GM23338 (cell line): ENCODE measurements at regions not wholly inside any gene's neighbourhood (a gene's known extent, or its start where the extent isn't known, plus 50 kb on each side); places are given as distances from the start of the nearest gene placed in this dataset.

ENCODE experiments used
- ATAC-seq: fragments of 200-7000 bp; cut with Tn5 transposase; 3 replicates; pipeline ENCODE4 v1.9.1; 2020
- DNase-seq: peaks from one replicate; pipeline ENCODE4 v3.0.0-alpha.2; 2015; ENCODE audit warnings: low spot score
- H2AFZ ChIP-seq: fragments of 200-600 bp; sonication (generic); 2 replicates; pipeline ENCODE4 v1.8.0; 2016; ENCODE audit warnings: antibody characterized with exemption, mild to moderate bottlenecking, moderate library complexity
- H3F3A ChIP-seq: fragments of 200-600 bp; sonication (generic); replicated peaks from 2 replicates; pipeline ENCODE4 v1.8.0; 2017; ENCODE audit warnings: antibody characterized with exemption, mixed run types, low read depth
- H3K27ac ChIP-seq: fragments of 200-600 bp; sonication (generic); 2 replicates; pipeline ENCODE4 v1.6.1; 2016; ENCODE audit warnings: low read depth
- H3K27me3 ChIP-seq: fragments of 200-600 bp; sonication (generic); 2 replicates; pipeline ENCODE4 v1.8.0; 2016; ENCODE audit warnings: mild to moderate bottlenecking, mixed run types, moderate library complexity; ENCODE audit not compliant: insufficient read depth
- H3K36me3 ChIP-seq: fragments of 200-600 bp; sonication (generic); 2 replicates; pipeline ENCODE4 v1.8.0; 2016; ENCODE audit warnings: mild to moderate bottlenecking; ENCODE audit not compliant: insufficient read depth
- H3K4me1 ChIP-seq: fragments of 200-600 bp; sonication (generic); 2 replicates; pipeline ENCODE4 v1.8.0; 2016; ENCODE audit warnings: mild to moderate bottlenecking, moderate library complexity; ENCODE audit not compliant: insufficient read depth
- H3K4me2 ChIP-seq: fragments of 200-600 bp; sonication (generic); 2 replicates; pipeline ENCODE4 v1.7.1; 2017; ENCODE audit warnings: mixed run types
- H3K4me3 ChIP-seq: fragments of 200-600 bp; sonication (generic); 2 replicates; pipeline ENCODE4 v1.6.1; 2016; ENCODE audit warnings: mixed run types
- H3K79me2 ChIP-seq: fragments of 200-600 bp; sonication (generic); replicated peaks from 2 replicates; pipeline ENCODE4 v1.8.0; 2017; ENCODE audit warnings: mild to moderate bottlenecking; ENCODE audit not compliant: insufficient read depth
- H3K9me2 ChIP-seq: fragments of 200-600 bp; sonication (generic); 2 replicates; pipeline ENCODE4 v1.8.0; 2017; ENCODE audit not compliant: insufficient read depth
- H4K20me1 ChIP-seq: fragments of 200-600 bp; sonication (generic); replicated peaks from 2 replicates; pipeline ENCODE4 v1.8.0; 2017; ENCODE audit warnings: mild to moderate bottlenecking; ENCODE audit not compliant: insufficient read depth
- H3K27ac Mint-ChIP-seq: 2 replicates; pipeline ENCODE4 v1.8.0; 2020; ENCODE audit warnings: inconsistent platforms, mild to moderate bottlenecking, moderate library complexity, mixed read lengths
- H3K27me3 Mint-ChIP-seq: 3 replicates; pipeline ENCODE4 v1.8.0; 2022; ENCODE audit warnings: low read depth, mild to moderate bottlenecking, moderate library complexity, mixed read lengths, inconsistent platforms; ENCODE audit not compliant: insufficient read depth, poor library complexity
- H3K36me3 Mint-ChIP-seq: 3 replicates; pipeline ENCODE4 v1.8.0; 2021; ENCODE audit warnings: low read depth, mild to moderate bottlenecking, inconsistent platforms, moderate library complexity, mixed read lengths
- H3K4me1 Mint-ChIP-seq: 3 replicates; pipeline ENCODE4 v1.8.0; 2020; ENCODE audit warnings: mild to moderate bottlenecking, inconsistent platforms, mixed read lengths
- H3K4me3 Mint-ChIP-seq: 3 replicates; pipeline ENCODE4 v1.8.0; 2021; ENCODE audit warnings: moderate library complexity, mild to moderate bottlenecking, inconsistent platforms, mixed read lengths
- H3K9me3 Mint-ChIP-seq: 3 replicates; pipeline ENCODE4 v1.8.0; 2020; ENCODE audit warnings: moderate library complexity, mild to moderate bottlenecking, inconsistent platforms, mixed read lengths
- CTCF ChIP-seq, 2 experiments: fragments of 200-600 bp in 1 of 2; sonication (generic) in 1 of 2; conservative IDR thresholded peaks; 2 replicates each; pipeline versions ENCODE4 v1.5.1 to v1.6.1; 2016 to 2017; ENCODE audit warnings: antibody characterized with exemption in 2 of 2, low read depth in 2 of 2, mild to moderate bottlenecking in 2 of 2, moderate library complexity in 1 of 2
- EZH2phosphoT487 ChIP-seq: fragments of 200-600 bp; sonication (generic); IDR thresholded peaks from one replicate; pipeline ENCODE4 v1.8.1; 2018; ENCODE audit warnings: antibody characterized with exemption; ENCODE audit not compliant: unreplicated experiment
- NANOG ChIP-seq: IDR thresholded peaks from 2 replicates; pipeline ENCODE4 v1.6.1; 2016; ENCODE audit warnings: antibody characterized with exemption, borderline replicate concordance
- POLR2AphosphoS5 ChIP-seq: IDR thresholded peaks from 2 replicates; pipeline ENCODE4 v1.6.1; 2016; ENCODE audit warnings: antibody characterized with exemption, low read depth
- STAT1 ChIP-seq: IDR thresholded peaks from one replicate; pipeline ENCODE4 v1.6.1; 2016; ENCODE audit warnings: antibody characterized with exemption; ENCODE audit not compliant: unreplicated experiment
- ZNF462 ChIP-seq: fragments of 250-450 bp; sonication (Bioruptor Pico); IDR thresholded peaks from 2 replicates; pipeline ENCODE4 v1.5.0; 2020; ENCODE audit warnings: mild to moderate bottlenecking, moderate library complexity

- no peak for TF ChIP-seq ZNF462 (CRISPR knock-in tag)
Observed at GRCh38 chr4:110837896-110838450, 215.1 kb upstream of the PITX2 start (continued).

- H3K4me1 Mint-ChIP-seq = peaks cover 5% of the 10 kb centered on the region; the same call in 2 of the 3 replicates
- Histone ChIP-seq H2AFZ (no peak overlapping the region), H3K9me2 (no peaks in the 10 kb centered on the region), H3K4me2 (no peak overlapping the region), H3K27me3 (no peaks in the 10 kb centered on the region), H3K4me1 (no peaks in the 10 kb centered on the region), H4K20me1 (no peaks in the 10 kb centered on the region), H3K27ac (no peak overlapping the region), H3K36me3 (no peaks in the 10 kb centered on the region), H3K4me3 (no peak overlapping the region), H3F3A (no peaks in the 10 kb centered on the region), H3K79me2 (no peaks in the 10 kb centered on the region)
- H3K27ac Mint-ChIP-seq = no peak overlapping the region
- no peaks in the 10 kb centered on the region for H3K9me3 Mint-ChIP-seq
- ATAC-seq (no peak), DNase-seq (no peak)
- no peak overlapping the region for H3K4me3 Mint-ChIP-seq
- no peaks in the 10 kb centered on the region for H3K36me3 Mint-ChIP-seq
- peaks cover 6% of the 10 kb centered on the region for H3K27me3 Mint-ChIP-seq
- no peak for TF ChIP-seq EZH2phosphoT487
- TF ChIP-seq POLR2AphosphoS5 = no peak
- no peak for TF ChIP-seq NANOG
- no peak for TF ChIP-seq STAT1
- no peak for TF ChIP-seq ZNF462 (CRISPR knock-in tag)
- TF ChIP-seq CTCF (conservative IDR thresholded peaks at IDR 0.05; ENCODE audit: low read depth in 2 of 2) = no peak
Observed at GRCh38 chr4:110840221-110840654, 217.4 kb upstream of the PITX2 start.
